Fibroblast of mammary gland (primary cell): ENCODE measurements at regions not wholly inside any gene's neighbourhood (a gene's known extent, or its start where the extent isn't known, plus 50 kb on each side); places are given as distances from the start of the nearest gene placed in this dataset.
A peak's percentile ranks its signal among the peaks of the same experiment; 100 is the strongest.

Experiments
- DNase-seq: peaks from one replicate; pipeline ENCODE4 v3.0.0-alpha.2; 2010; ENCODE audit warnings: low read depth
- H3K4me3 ChIP-seq: 2 replicates; pipeline ENCODE4 v1.5.1; 2011; ENCODE audit warnings: low read depth, mild to moderate bottlenecking, low read length, moderate library complexity; ENCODE audit not compliant: control insufficient read depth
- CTCF ChIP-seq: conservative IDR thresholded peaks from 2 replicates; pipeline ENCODE4 v1.5.1; 2011; ENCODE audit warnings: low read depth, low read length, inconsistent platforms; ENCODE audit not compliant: control insufficient read depth, insufficient read depth

GRCh38 chr2:145366341-145366740, 846.4 kb upstream of the ZEB2 start:
- no peak for TF ChIP-seq CTCF
- H3K4me3 ChIP-seq, result no peak overlapping the region
- DNase-seq, result no peak

- no peak for DNase-seq
- TF ChIP-seq CTCF, result no peak
Observed at GRCh38 chr2:145360129-145360790, 840.3 kb upstream of the ZEB2 start.

GRCh38 chr2:145359561-145359960, 839.6 kb upstream of the ZEB2 start:
- no peak for DNase-seq
- no peak for TF ChIP-seq CTCF
- no peak overlapping the region for H3K4me3 ChIP-seq

More at GRCh38 chr2:145360129-145360790, 840.3 kb upstream of the ZEB2 start:
- H3K4me3 ChIP-seq, result no peak overlapping the region

GRCh38 chr2:145356056-145356455, 836.1 kb upstream of the ZEB2 start:
- TF ChIP-seq CTCF, result no peak
- peak; percentile 35 for DNase-seq
- no peak overlapping the region for H3K4me3 ChIP-seq

- TF ChIP-seq CTCF, result no peak
- no peak for DNase-seq
- H3K4me3 ChIP-seq, result no peak overlapping the region
Observed at GRCh38 chr2:145352484-145352883, 832.6 kb upstream of the ZEB2 start.

GRCh38 chr2:145351864-145352425, 832.0 kb upstream of the ZEB2 start:
- H3K4me3 ChIP-seq, result no peak overlapping the region
- TF ChIP-seq CTCF, result no peak
- DNase-seq, result no peak
